ENCODE measurements at regions not wholly inside any gene's neighbourhood (a gene's known extent, or its start where the extent isn't known, plus 50 kb on each side); places are given as distances from the start of the nearest gene placed in this dataset.
A peak's percentile ranks its signal among the peaks of the same experiment; 100 is the strongest.
"Not testable (repeated sequence)": the region's sequence is repeated elsewhere in the genome, so short reads cannot be mapped to it uniquely, and the experiment has no call there.

- DNase-seq (no peak), ATAC-seq (no peak)
- no peak overlapping the region for H3K4me3 Mint-ChIP-seq
- H3K27me3 Mint-ChIP-seq, result no peaks in the 10 kb centered on the region
- no peaks in the 10 kb centered on the region for H3K9me3 Mint-ChIP-seq
- H3K27ac Mint-ChIP-seq, result no peak overlapping the region
- H3K4me1 Mint-ChIP-seq, result peaks cover 4% of the 10 kb centered on the region
Measured at GRCh38 chrY:7719271-7719670, 807.7 kb upstream of the AMELY start.

- ATAC-seq, result no peak
- no peak overlapping the region for H3K4me3 Mint-ChIP-seq
Measured at GRCh38 chrY:7718626-7719025, 807.1 kb upstream of the AMELY start.

GRCh38 chrY:7718126-7718525, 806.6 kb upstream of the AMELY start:
- H3K27me3 Mint-ChIP-seq, result no peaks in the 10 kb centered on the region
- DNase-seq, result no peak
- H3K27ac Mint-ChIP-seq, result no peak overlapping the region
- H3K4me1 Mint-ChIP-seq, result no peaks in the 10 kb centered on the region
- H3K9me3 Mint-ChIP-seq, result no peaks in the 10 kb centered on the region
- H3K4me3 Mint-ChIP-seq, result no peak overlapping the region
- no peak for ATAC-seq

More at GRCh38 chrY:7718626-7719025, 807.1 kb upstream of the AMELY start:
- Mint-ChIP-seq H3K27me3 (no peaks in the 10 kb centered on the region), H3K27ac (no peak overlapping the region), H3K4me1 (no peaks in the 10 kb centered on the region), H3K9me3 (no peaks in the 10 kb centered on the region)
- no peak for DNase-seq

- ATAC-seq, result no peak
Measured at GRCh38 chrY:7714426-7714825, 802.9 kb upstream of the AMELY start.

GRCh38 chrY:7713738-7714137, 802.2 kb upstream of the AMELY start:
- DNase-seq, ATAC-seq, H3K4me3 Mint-ChIP-seq, H3K4me1 Mint-ChIP-seq, H3K9me3 Mint-ChIP-seq, H3K27me3 Mint-ChIP-seq, H3K27ac Mint-ChIP-seq: not testable (repeated sequence)

More at GRCh38 chrY:7714426-7714825, 802.9 kb upstream of the AMELY start:
- no peak overlapping the region for H3K4me3 Mint-ChIP-seq
- peaks cover 0 to 5% of the 10 kb centered on the region in 2 donors for H3K9me3 Mint-ChIP-seq
- no peak for DNase-seq
- peak overlapping the region in 1 of 2 donors; percentile 46 for H3K27ac Mint-ChIP-seq
- no peaks in the 10 kb centered on the region for H3K4me1 Mint-ChIP-seq
- no peaks in the 10 kb centered on the region for H3K27me3 Mint-ChIP-seq

GRCh38 chrY:7712289-7712688, 800.7 kb upstream of the AMELY start:
- peaks cover 0 to 5% of the 10 kb centered on the region in 2 donors for H3K9me3 Mint-ChIP-seq
- H3K4me1 Mint-ChIP-seq, result no peaks in the 10 kb centered on the region
- no peak for DNase-seq
- H3K27ac Mint-ChIP-seq, result no peak overlapping the region
- no peak overlapping the region for H3K4me3 Mint-ChIP-seq
- H3K27me3 Mint-ChIP-seq, result peaks cover 7% of the 10 kb centered on the region
- ATAC-seq, result no peak

GRCh38 chrY:7703578-7704140, 792.1 kb upstream of the AMELY start:
- DNase-seq (no peak), ATAC-seq (no peak)
- H3K4me3 Mint-ChIP-seq, result no peak overlapping the region
- no peak overlapping the region for H3K27ac Mint-ChIP-seq
- no peaks in the 10 kb centered on the region for H3K9me3 Mint-ChIP-seq
- H3K4me1 Mint-ChIP-seq, result no peaks in the 10 kb centered on the region
- peaks cover 7% of the 10 kb centered on the region for H3K27me3 Mint-ChIP-seq

- Mint-ChIP-seq H3K27ac (no peak overlapping the region), H3K27me3 (no peaks in the 10 kb centered on the region), H3K9me3 (no peaks in the 10 kb centered on the region), H3K4me1 (no peaks in the 10 kb centered on the region), H3K4me3 (no peak overlapping the region)
- no peak for ATAC-seq
- DNase-seq, result no peak
Measured at GRCh38 chrY:7702481-7702880, 790.9 kb upstream of the AMELY start.

GRCh38 chrY:7701676-7702075, 790.1 kb upstream of the AMELY start:
- H3K27me3 Mint-ChIP-seq, result no peaks in the 10 kb centered on the region
- ATAC-seq (no peak), DNase-seq (no peak)
- no peaks in the 10 kb centered on the region for H3K9me3 Mint-ChIP-seq
- no peak overlapping the region for H3K4me3 Mint-ChIP-seq
- H3K4me1 Mint-ChIP-seq, result no peaks in the 10 kb centered on the region
- H3K27ac Mint-ChIP-seq, result no peak overlapping the region

GRCh38 chrY:7697506-7697905, 786.0 kb upstream of the AMELY start:
- H3K27me3 Mint-ChIP-seq, result no peaks in the 10 kb centered on the region
- DNase-seq, result no peak
- no peak for ATAC-seq
- H3K9me3 Mint-ChIP-seq, result no peaks in the 10 kb centered on the region
- no peaks in the 10 kb centered on the region for H3K4me1 Mint-ChIP-seq
- H3K27ac Mint-ChIP-seq, result no peak overlapping the region
- no peak overlapping the region for H3K4me3 Mint-ChIP-seq

- Mint-ChIP-seq H3K9me3 (no peaks in the 10 kb centered on the region), H3K4me1 (no peaks in the 10 kb centered on the region), H3K4me3 (no peak overlapping the region), H3K27ac (no peak overlapping the region), H3K27me3 (no peaks in the 10 kb centered on the region)
- ATAC-seq (no peak), DNase-seq (no peak)
Measured at GRCh38 chrY:7692701-7693100, 781.1 kb upstream of the AMELY start.

GRCh38 chrY:7687086-7687485, 775.5 kb upstream of the AMELY start:
- Mint-ChIP-seq H3K4me1 (no peaks in the 10 kb centered on the region), H3K27ac (no peak overlapping the region), H3K27me3 (no peaks in the 10 kb centered on the region), H3K4me3 (no peak overlapping the region), H3K9me3 (no peaks in the 10 kb centered on the region)
- ATAC-seq (no peak), DNase-seq (no peak)

- Mint-ChIP-seq H3K4me3 (no peak overlapping the region), H3K27me3 (no peaks in the 10 kb centered on the region)
- no peak for ATAC-seq
Measured at GRCh38 chrY:7684546-7684945, 773.0 kb upstream of the AMELY start.

GRCh38 chrY:7682386-7682785, 770.8 kb upstream of the AMELY start:
- Mint-ChIP-seq H3K27ac (no peak overlapping the region), H3K4me3 (no peak overlapping the region), H3K4me1 (no peaks in the 10 kb centered on the region), H3K27me3 (no peaks in the 10 kb centered on the region), H3K9me3 (no peaks in the 10 kb centered on the region)
- DNase-seq, result no peak
- ATAC-seq, result no peak

More at GRCh38 chrY:7684546-7684945, 773.0 kb upstream of the AMELY start:
- no peak overlapping the region for H3K27ac Mint-ChIP-seq
- H3K4me1 Mint-ChIP-seq, result no peaks in the 10 kb centered on the region
- H3K9me3 Mint-ChIP-seq, result no peaks in the 10 kb centered on the region
- DNase-seq, result no peak

- no peak for ATAC-seq
- Mint-ChIP-seq H3K27ac (no peak overlapping the region), H3K9me3 (no peaks in the 10 kb centered on the region), H3K4me1 (no peaks in the 10 kb centered on the region), H3K4me3 (no peak overlapping the region), H3K27me3 (no peaks in the 10 kb centered on the region)
- no peak for DNase-seq
Measured at GRCh38 chrY:7681426-7681825, 769.9 kb upstream of the AMELY start.

- Mint-ChIP-seq H3K27me3 (no peaks in the 10 kb centered on the region), H3K9me3 (no peaks in the 10 kb centered on the region), H3K4me3 (no peak overlapping the region), H3K4me1 (no peaks in the 10 kb centered on the region), H3K27ac (no peak overlapping the region)
- DNase-seq (no peak), ATAC-seq (no peak)
Measured at GRCh38 chrY:7674465-7674864, 762.9 kb upstream of the AMELY start.

GRCh38 chrY:7672796-7673195, 761.2 kb upstream of the AMELY start:
- DNase-seq (no peak), ATAC-seq (no peak)
- H3K4me1 Mint-ChIP-seq, result no peaks in the 10 kb centered on the region
- H3K9me3 Mint-ChIP-seq, result no peaks in the 10 kb centered on the region
- no peak overlapping the region for H3K4me3 Mint-ChIP-seq
- no peak overlapping the region for H3K27ac Mint-ChIP-seq
- no peaks in the 10 kb centered on the region for H3K27me3 Mint-ChIP-seq
